H1 (cell line): ENCODE measurements at regions not wholly inside any gene's neighbourhood (a gene's known extent, or its start where the extent isn't known, plus 50 kb on each side); places are given as distances from the start of the nearest gene placed in this dataset.

ENCODE experiments used
- CTCF ChIA-PET: fragments of 300-600 bp; sonication (Branson Sonifier 250); formaldehyde crosslinking; loops from one replicate; lab custom pipeline; 2021; ENCODE audit not compliant: partially characterized antibody; lab: Charles Lee
- POLR2A ChIA-PET: fragments of 300-600 bp; sonication (Branson Sonifier 250); formaldehyde crosslinking; loops from one replicate; lab custom pipeline; 2021; ENCODE audit warnings: inconsistent platforms; ENCODE audit not compliant: partially characterized antibody; lab: Charles Lee
- DNase-seq, 2 experiments: peaks; one replicate each; pipeline versions ENCODE4 v3.0.0 to v3.0.0-alpha.2; 2010 to 2022; ENCODE audit warnings: low spot score in 2 of 2, low read depth in 1 of 2, mixed read lengths in 1 of 2
- FAIRE-seq: peaks from 2 replicates; lab custom pipeline; 2011; peaks lifted over from hg19 to GRCh38; lab: Jason Lieb, UNC
- H2AFZ ChIP-seq: 2 replicates; pipeline ENCODE4 v1.8.1; 2012; ENCODE audit warnings: low read length, inconsistent platforms
- H2AK5ac ChIP-seq: 2 replicates; pipeline ENCODE4 v1.6.1; 2013; ENCODE audit warnings: low read depth, low read length
- H2BK120ac ChIP-seq: replicated peaks from 2 replicates; pipeline ENCODE3; 2013; ENCODE audit warnings: low read depth, low read length, inconsistent platforms
- H2BK12ac ChIP-seq: 2 replicates; pipeline ENCODE4 v1.6.1; 2013; ENCODE audit warnings: low read depth, low read length
- H2BK15ac ChIP-seq: 2 replicates; pipeline ENCODE4 v1.6.1; 2013; ENCODE audit warnings: low read length
- H2BK20ac ChIP-seq: 2 replicates; pipeline ENCODE4 v1.6.1; 2013; ENCODE audit warnings: low read length
- H2BK5ac ChIP-seq: 2 replicates; pipeline ENCODE4 v1.6.1; 2013; ENCODE audit warnings: low read depth, low read length
- H3K14ac ChIP-seq: 2 replicates; pipeline ENCODE4 v1.6.1; 2013; ENCODE audit warnings: inconsistent platforms; ENCODE audit not compliant: insufficient read length
- H3K18ac ChIP-seq: 2 replicates; pipeline ENCODE4 v1.6.1; 2013; ENCODE audit warnings: low read length; ENCODE audit errors: extremely low read depth
- H3K23ac ChIP-seq: 2 replicates; pipeline ENCODE4 v1.6.1; 2013; ENCODE audit warnings: inconsistent platforms; ENCODE audit not compliant: insufficient read length
- H3K23me2 ChIP-seq: 2 replicates; pipeline ENCODE4 v1.6.1; 2013; ENCODE audit warnings: low read depth, low read length
- H3K27ac ChIP-seq: 2 replicates; pipeline ENCODE4 v1.6.1; 2011; ENCODE audit warnings: low read depth, low read length, inconsistent platforms
- H3K27me3 ChIP-seq, 4 experiments: replicated peaks in 1 of 4; 1 replicate in 1 of 4; 2 replicates in 3 of 4; pipeline versions ENCODE4 v1.6.1 to v1.8.1; 2011 to 2013; ENCODE audit warnings: low read length in 3 of 4, mild to moderate bottlenecking in 3 of 4, inconsistent platforms in 2 of 4, mixed read lengths in 2 of 4, moderate library complexity in 1 of 4; ENCODE audit not compliant: control insufficient read depth in 3 of 4, insufficient read depth in 3 of 4; ENCODE audit errors: extremely low read depth in 1 of 4
- H3K36me3 ChIP-seq, 4 experiments: 2 replicates each; pipeline versions ENCODE4 v1.6.1 to v1.8.1; 2011 to 2013; ENCODE audit warnings: mild to moderate bottlenecking in 4 of 4, low read length in 3 of 4, moderate library complexity in 2 of 4, control low read depth in 1 of 4, inconsistent platforms in 1 of 4; ENCODE audit not compliant: insufficient read depth in 4 of 4, control insufficient read depth in 2 of 4
- H3K4ac ChIP-seq: replicated peaks from 2 replicates; pipeline ENCODE3; 2013; ENCODE audit warnings: low read length, low read depth, mixed read lengths, inconsistent platforms; ENCODE audit not compliant: insufficient read length
- H3K4me1 ChIP-seq, 4 experiments: replicated peaks in 1 of 4; 1 replicate in 1 of 4; 2 replicates in 3 of 4; pipeline versions ENCODE4 v1.6.1 to v1.8.1; 2011 to 2013; ENCODE audit warnings: low read length in 3 of 4, inconsistent platforms in 2 of 4, mixed read lengths in 1 of 4; ENCODE audit not compliant: insufficient read depth in 4 of 4, control insufficient read depth in 3 of 4
- H3K4me2 ChIP-seq, 2 experiments: 2 replicates each; pipeline versions ENCODE4 v1.6.1 to v1.8.1; 2011 to 2013; ENCODE audit warnings: low read depth in 2 of 2, low read length in 2 of 2, control low read depth in 1 of 2, inconsistent platforms in 1 of 2, mild to moderate bottlenecking in 1 of 2; ENCODE audit not compliant: insufficient read depth in 1 of 2
- H3K4me3 ChIP-seq, 4 experiments: fragments of 200-600, 300-600 bp in 1 of 4; sonication (generic), shearing (Covaris generic), sonication (Bioruptor Twin) in 1 of 4; 2 replicates each; pipeline versions ENCODE4 v1.5.1 to v1.8.1; 2011 to 2016; ENCODE audit warnings: low read length in 4 of 4, low read depth in 3 of 4, control low read depth in 2 of 4, inconsistent platforms in 2 of 4, mild to moderate bottlenecking in 2 of 4, mixed read lengths in 1 of 4, moderate library complexity in 1 of 4; ENCODE audit not compliant: insufficient read depth in 2 of 4; ENCODE audit errors: extremely low read depth in 1 of 4
- H3K56ac ChIP-seq: replicated peaks from 2 replicates; pipeline ENCODE3; 2013; ENCODE audit warnings: low read depth, mild to moderate bottlenecking, mixed read lengths, low read length, inconsistent platforms; ENCODE audit not compliant: insufficient read length
- H3K79me1 ChIP-seq: 2 replicates; pipeline ENCODE4 v1.6.1; 2013; ENCODE audit warnings: low read depth, low read length, control low read depth
- H3K79me2 ChIP-seq, 2 experiments: 2 replicates each; pipeline versions ENCODE4 v1.6.1 to v1.8.1; 2012 to 2013; ENCODE audit warnings: low read length in 2 of 2, mild to moderate bottlenecking in 2 of 2, inconsistent platforms in 1 of 2; ENCODE audit not compliant: insufficient read depth in 2 of 2, control insufficient read depth in 1 of 2
- H3K9ac ChIP-seq, 4 experiments: replicated peaks in 1 of 4; 1 replicate in 1 of 4; 2 replicates in 3 of 4; pipeline versions ENCODE4 v1.6.1 to v1.8.1; 2011 to 2013; ENCODE audit warnings: low read depth in 3 of 4, low read length in 3 of 4, control low read depth in 2 of 4, mild to moderate bottlenecking in 2 of 4, moderate library complexity in 2 of 4, inconsistent platforms in 1 of 4; ENCODE audit errors: extremely low read depth in 1 of 4
- H3K9me3 ChIP-seq, 2 experiments: 2 replicates each; pipeline versions ENCODE4 v1.6.1 to v1.8.1; 2012 to 2013; ENCODE audit warnings: mild to moderate bottlenecking in 2 of 2, moderate library complexity in 2 of 2, control low read depth in 1 of 2, inconsistent platforms in 1 of 2, low read depth in 1 of 2, low read length in 1 of 2, mixed read lengths in 1 of 2; ENCODE audit not compliant: insufficient read depth in 2 of 2
- H4K20me1 ChIP-seq, 2 experiments: replicated peaks in 1 of 2; 2 replicates each; pipeline versions ENCODE3 to v1.8.1; 2011 to 2013; ENCODE audit warnings: inconsistent platforms in 2 of 2, low read length in 2 of 2, mild to moderate bottlenecking in 1 of 2; ENCODE audit not compliant: insufficient read depth in 2 of 2, control insufficient read depth in 1 of 2
- H4K5ac ChIP-seq: 2 replicates; pipeline ENCODE4 v1.6.1; 2013; ENCODE audit warnings: low read length, low read depth, mixed read lengths, inconsistent platforms; ENCODE audit not compliant: insufficient read length
- H4K8ac ChIP-seq: 2 replicates; pipeline ENCODE4 v1.8.0; 2013; ENCODE audit warnings: mild to moderate bottlenecking, moderate library complexity, low read length, inconsistent platforms; ENCODE audit not compliant: insufficient read depth; ENCODE audit errors: extremely low read depth
- H4K91ac ChIP-seq: replicated peaks from 2 replicates; pipeline ENCODE3; 2013; ENCODE audit warnings: low read length, mixed read lengths, inconsistent platforms; ENCODE audit not compliant: insufficient read length
- CBX8 ChIP-seq: fragments of 300-800, 300-1000 bp; sonication (generic); IDR thresholded peaks from 2 replicates; pipeline ENCODE4 v1.7.1; 2016; ENCODE audit warnings: low read depth, low read length, borderline replicate concordance
- MAFK ChIP-seq: IDR thresholded peaks from 2 replicates; pipeline ENCODE4 v1.6.1; 2012; ENCODE audit warnings: low read depth, mild to moderate bottlenecking, improper control_type of control experiment, low read length
- WGBS, 2 experiments: shearing (Covaris generic) in 1 of 2; methylation state at CpG; one replicate each; pipeline versions ENCODE4 v1.1.6 to v1.1.7; 2013 to 2015; ENCODE audit warnings: low lambda C conversion rate in 2 of 2, mixed read lengths in 2 of 2, inconsistent platforms in 1 of 2, low coverage in 1 of 2, missing lambda C conversion rate in 1 of 2; ENCODE audit not compliant: insufficient replicate concordance in 2 of 2, insufficient coverage in 1 of 2, insufficient read length in 1 of 2; ENCODE audit errors: extremely low coverage in 1 of 2, missing lambda C conversion rate in 1 of 2; 5-methylcytosine and 5-hydroxymethylcytosine counted together

GRCh38 chr5:33282157-33282556 lies 158.6 kb upstream of the TARS1 start:
- no peaks in the 10 kb centered on the region for H3K23me2 ChIP-seq
- H3K4ac ChIP-seq: no peak overlapping the region
- no peak overlapping the region for H2BK20ac ChIP-seq
- WGBS, 2 experiments: 80% methylated on average over 4 of the region's 4 CpGs; no CpG with 5 or more reads in 1 of the 2 experiments
- no peak overlapping the region for H3K27ac ChIP-seq
- H2BK120ac ChIP-seq: no peak overlapping the region
- DNase-seq (no peak), FAIRE-seq (no peak)
- no peak overlapping the region for H3K18ac ChIP-seq
- no peaks in the 10 kb centered on the region for H3K4me1 ChIP-seq
- no peaks in the 10 kb centered on the region for H3K27me3 ChIP-seq
- H3K56ac ChIP-seq: no peak overlapping the region
- no peak overlapping the region for H3K4me2 ChIP-seq
- H2AFZ ChIP-seq: no peak overlapping the region
- no peak overlapping the region for H2AK5ac ChIP-seq
- no peak overlapping the region for H4K8ac ChIP-seq
- H4K5ac ChIP-seq: no peak overlapping the region
- CTCF ChIA-PET: no interaction called here
- TF ChIP-seq CBX8: no peak
- TF ChIP-seq MAFK: peak; percentile 86
- no peak overlapping the region for H3K4me3 ChIP-seq
- no peaks in the 10 kb centered on the region for H3K36me3 ChIP-seq
- H3K79me2 ChIP-seq: no peaks in the 10 kb centered on the region
- no peak overlapping the region for H3K23ac ChIP-seq
- no peak overlapping the region for H2BK12ac ChIP-seq
- H3K9ac ChIP-seq: no peak overlapping the region
- POLR2A ChIA-PET: no interaction called here
- H4K20me1 ChIP-seq: no peaks in the 10 kb centered on the region
- H2BK15ac ChIP-seq: no peak overlapping the region
- H3K9me3 ChIP-seq: no peaks in the 10 kb centered on the region
- no peak overlapping the region for H2BK5ac ChIP-seq
- no peaks in the 10 kb centered on the region for H3K79me1 ChIP-seq
- H4K91ac ChIP-seq: no peak overlapping the region
- no peak overlapping the region for H3K14ac ChIP-seq
